SK-N-SH treated with all-trans-retinoic acid at 6 μM for 48 hours (cell line): ENCODE measurements at regions not wholly inside any gene's neighbourhood (a gene's known extent, or its start where the extent isn't known, plus 50 kb on each side); places are given as distances from the start of the nearest gene placed in this dataset.

Experiments
- ATAC-seq: fragments of 200-7000 bp; cut with Tn5 transposase; 3 replicates; pipeline ENCODE4 v1.9.1; 2020; ENCODE audit warnings: mild to moderate bottlenecking, moderate library complexity
- ARNTL ChIP-seq: fragments of 450-650 bp; formaldehyde crosslinking; IDR thresholded peaks from 2 replicates; pipeline ENCODE4 v1.5.0; 2020; ENCODE audit warnings: low read depth, mild to moderate bottlenecking, moderate library complexity, borderline replicate concordance
- BACH2 ChIP-seq: fragments of 250-450 bp; sonication (Bioruptor Pico); IDR thresholded peaks from 2 replicates; pipeline ENCODE4 v1.9.0; 2021; ENCODE audit warnings: mild to moderate bottlenecking, borderline replicate concordance
- CREB5 ChIP-seq: fragments of 250-450 bp; sonication (Bioruptor Pico); IDR thresholded peaks from 2 replicates; pipeline ENCODE4 v1.5.1; 2020; ENCODE audit warnings: low read depth, mild to moderate bottlenecking, moderate library complexity
- CSDC2 ChIP-seq: fragments of 250-450 bp; sonication (Bioruptor Pico); IDR thresholded peaks from 2 replicates; pipeline ENCODE4 v1.5.0; 2020; ENCODE audit warnings: mild to moderate bottlenecking, moderate library complexity
- ESRRG ChIP-seq: fragments of 250-450 bp; sonication (Bioruptor Pico); IDR thresholded peaks from 2 replicates; pipeline ENCODE4 v1.6.1; 2021; ENCODE audit warnings: mild to moderate bottlenecking
- GLIS3 ChIP-seq: fragments of 250-450 bp; sonication (Bioruptor Pico); IDR thresholded peaks from 2 replicates; pipeline ENCODE4 v1.5.0; 2020; ENCODE audit warnings: mild to moderate bottlenecking, moderate library complexity
- OSR1 ChIP-seq: fragments of 250-450 bp; sonication (Bioruptor Pico); IDR thresholded peaks from 2 replicates; pipeline ENCODE4 v1.8.0; 2022; ENCODE audit warnings: moderate library complexity, mild to moderate bottlenecking, inconsistent platforms
- PPARA ChIP-seq: fragments of 250-450 bp; sonication (Bioruptor Pico); IDR thresholded peaks from 2 replicates; pipeline ENCODE4 v1.5.0; 2020; ENCODE audit warnings: mild to moderate bottlenecking, borderline replicate concordance
- RARB ChIP-seq: fragments of 250-450 bp; sonication (Bioruptor Pico); IDR thresholded peaks from 2 replicates; pipeline ENCODE4 v1.8.0; 2021; ENCODE audit warnings: mild to moderate bottlenecking, moderate library complexity
- SNAI2 ChIP-seq: fragments of 250-450 bp; sonication (Bioruptor Pico); IDR thresholded peaks from 2 replicates; pipeline ENCODE4 v1.5.0; 2020; ENCODE audit warnings: mild to moderate bottlenecking, moderate library complexity
- TCF4 ChIP-seq: fragments of 250-450 bp; sonication (Bioruptor Pico); IDR thresholded peaks from 2 replicates; pipeline ENCODE4 v1.8.0; 2021; ENCODE audit warnings: mild to moderate bottlenecking, moderate library complexity, borderline replicate concordance
- TSHZ2 ChIP-seq: fragments of 250-450 bp; sonication (Bioruptor Pico); IDR thresholded peaks from 2 replicates; pipeline ENCODE4 v1.5.0; 2020; ENCODE audit warnings: mild to moderate bottlenecking, moderate library complexity
- ZC3H10 ChIP-seq: fragments of 250-450 bp; sonication (Bioruptor Pico); IDR thresholded peaks from 2 replicates; pipeline ENCODE4 v1.5.1; 2021; ENCODE audit warnings: mild to moderate bottlenecking, moderate library complexity
- ZFP3 ChIP-seq: fragments of 250-450 bp; sonication (Bioruptor Pico); IDR thresholded peaks from 2 replicates; pipeline ENCODE4 v1.5.0; 2020; ENCODE audit warnings: mild to moderate bottlenecking, moderate library complexity
- ZNF565 ChIP-seq: fragments of 450-650 bp; formaldehyde crosslinking; conservative IDR thresholded peaks from 2 replicates; pipeline ENCODE4 v1.5.0; 2020; ENCODE audit warnings: low read depth, mild to moderate bottlenecking, moderate library complexity
- TF ChIP-seq, protein P1 (sequence below): fragments of 250-450 bp; sonication (Bioruptor Pico); IDR thresholded peaks from 2 replicates; pipeline ENCODE4 v1.5.1; 2021; ENCODE audit warnings: mild to moderate bottlenecking, moderate library complexity
- TF ChIP-seq, protein P2 (sequence below): fragments of 250-450 bp; sonication (Bioruptor Pico); IDR thresholded peaks from 2 replicates; pipeline ENCODE4 v1.8.0; 2021; ENCODE audit warnings: low read depth, mild to moderate bottlenecking, moderate library complexity, borderline replicate concordance
- TF ChIP-seq, protein P3 (sequence below): fragments of 250-450 bp; sonication (Bioruptor Pico); IDR thresholded peaks from 2 replicates; pipeline ENCODE4 v1.8.0; 2020; ENCODE audit warnings: mild to moderate bottlenecking, moderate library complexity, borderline replicate concordance

DNA sequence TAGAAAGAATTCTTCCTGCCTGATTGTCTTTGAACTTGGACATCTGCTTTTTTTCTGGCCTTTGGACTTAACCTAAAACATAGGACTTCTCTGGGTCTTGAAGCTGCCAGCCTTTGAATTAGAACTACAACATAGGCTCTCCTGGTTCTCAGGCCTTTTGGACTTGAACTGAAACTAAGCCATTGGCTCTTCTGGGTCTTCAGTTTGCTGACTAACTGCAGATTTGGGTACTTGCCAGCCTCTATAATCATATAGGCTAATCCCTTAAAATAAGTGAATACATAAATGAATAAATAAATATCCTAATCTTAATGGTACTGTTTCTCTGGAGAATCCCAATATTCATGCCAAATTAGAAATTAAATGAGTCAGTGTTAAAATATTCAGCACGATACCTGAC is 473.4 kb upstream of the PAPPA start:
- ATAC-seq = no peak
- TF ChIP-seq, protein P1, sequence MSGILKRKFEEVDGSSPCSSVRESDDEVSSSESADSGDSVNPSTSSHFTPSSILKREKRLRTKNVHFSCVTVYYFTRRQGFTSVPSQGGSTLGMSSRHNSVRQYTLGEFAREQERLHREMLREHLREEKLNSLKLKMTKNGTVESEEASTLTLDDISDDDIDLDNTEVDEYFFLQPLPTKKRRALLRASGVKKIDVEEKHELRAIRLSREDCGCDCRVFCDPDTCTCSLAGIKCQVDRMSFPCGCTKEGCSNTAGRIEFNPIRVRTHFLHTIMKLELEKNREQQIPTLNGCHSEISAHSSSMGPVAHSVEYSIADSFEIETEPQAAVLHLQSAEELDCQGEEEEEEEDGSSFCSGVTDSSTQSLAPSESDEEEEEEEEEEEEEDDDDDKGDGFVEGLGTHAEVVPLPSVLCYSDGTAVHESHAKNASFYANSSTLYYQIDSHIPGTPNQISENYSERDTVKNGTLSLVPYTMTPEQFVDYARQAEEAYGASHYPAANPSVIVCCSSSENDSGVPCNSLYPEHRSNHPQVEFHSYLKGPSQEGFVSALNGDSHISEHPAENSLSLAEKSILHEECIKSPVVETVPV (CRISPR knock-in tag) = no peak
- TF ChIP-seq OSR1 (CRISPR knock-in tag) (no peak), GLIS3 (no peak), ZFP3 (CRISPR knock-in tag) (no peak), SNAI2 (CRISPR knock-in tag) (no peak), CSDC2 (CRISPR knock-in tag) (no peak), RARB (CRISPR knock-in tag) (no peak), TSHZ2 (CRISPR knock-in tag) (no peak), PPARA (CRISPR knock-in tag) (no peak)
- TF ChIP-seq, protein P2, sequence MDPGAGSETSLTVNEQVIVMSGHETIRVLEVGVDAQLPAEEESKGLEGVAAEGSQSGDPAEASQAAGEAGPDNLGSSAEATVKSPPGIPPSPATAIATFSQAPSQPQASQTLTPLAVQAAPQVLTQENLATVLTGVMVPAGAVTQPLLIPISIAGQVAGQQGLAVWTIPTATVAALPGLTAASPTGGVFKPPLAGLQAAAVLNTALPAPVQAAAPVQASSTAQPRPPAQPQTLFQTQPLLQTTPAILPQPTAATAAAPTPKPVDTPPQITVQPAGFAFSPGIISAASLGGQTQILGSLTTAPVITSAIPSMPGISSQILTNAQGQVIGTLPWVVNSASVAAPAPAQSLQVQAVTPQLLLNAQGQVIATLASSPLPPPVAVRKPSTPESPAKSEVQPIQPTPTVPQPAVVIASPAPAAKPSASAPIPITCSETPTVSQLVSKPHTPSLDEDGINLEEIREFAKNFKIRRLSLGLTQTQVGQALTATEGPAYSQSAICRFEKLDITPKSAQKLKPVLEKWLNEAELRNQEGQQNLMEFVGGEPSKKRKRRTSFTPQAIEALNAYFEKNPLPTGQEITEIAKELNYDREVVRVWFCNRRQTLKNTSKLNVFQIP = no peak

DNA sequence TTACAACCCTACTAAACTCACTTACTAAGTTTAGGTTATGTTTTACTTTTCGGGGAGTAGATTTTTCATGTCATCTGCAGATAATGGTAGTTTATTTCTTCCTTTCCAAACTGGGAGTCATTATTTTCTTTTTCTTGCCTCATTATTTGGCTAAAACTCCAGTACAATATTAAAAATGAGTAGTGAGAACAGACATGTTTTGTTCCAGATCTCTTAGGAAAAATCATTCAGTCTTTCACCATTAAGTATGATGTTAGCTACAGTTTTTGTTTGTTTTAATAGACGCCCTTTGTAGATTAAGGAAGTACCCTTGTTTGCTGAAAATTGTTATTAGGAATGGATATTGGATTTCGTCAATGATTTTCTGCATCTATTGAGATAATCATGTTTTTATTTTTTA is 472.0 kb upstream of the PAPPA start:
- ATAC-seq = no peak
- TF ChIP-seq RARB (CRISPR knock-in tag) = no peak
- no peak for TF ChIP-seq TSHZ2 (CRISPR knock-in tag)
- no peak for TF ChIP-seq ZC3H10 (CRISPR knock-in tag)
- TF ChIP-seq, all 23 proteins: peak for 0

DNA sequence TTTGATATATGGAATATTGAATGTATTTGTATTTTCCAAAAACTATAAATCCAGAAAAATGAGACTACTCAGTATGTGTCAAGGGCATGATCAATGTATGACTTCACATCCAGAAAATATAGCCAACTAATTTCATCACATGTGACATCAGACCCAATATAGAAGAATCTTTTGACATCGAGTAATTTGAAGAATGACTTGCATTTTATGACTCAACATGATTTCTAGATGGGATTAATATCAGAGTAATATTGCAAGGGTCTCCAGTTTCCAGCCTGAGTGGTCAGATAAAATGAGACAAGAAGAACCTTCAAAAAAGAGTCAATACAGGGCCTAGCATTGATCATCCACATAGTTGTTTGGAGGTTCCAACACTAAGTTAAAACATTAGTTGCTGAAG is 467.5 kb upstream of the PAPPA start:
- TF ChIP-seq, protein P3, sequence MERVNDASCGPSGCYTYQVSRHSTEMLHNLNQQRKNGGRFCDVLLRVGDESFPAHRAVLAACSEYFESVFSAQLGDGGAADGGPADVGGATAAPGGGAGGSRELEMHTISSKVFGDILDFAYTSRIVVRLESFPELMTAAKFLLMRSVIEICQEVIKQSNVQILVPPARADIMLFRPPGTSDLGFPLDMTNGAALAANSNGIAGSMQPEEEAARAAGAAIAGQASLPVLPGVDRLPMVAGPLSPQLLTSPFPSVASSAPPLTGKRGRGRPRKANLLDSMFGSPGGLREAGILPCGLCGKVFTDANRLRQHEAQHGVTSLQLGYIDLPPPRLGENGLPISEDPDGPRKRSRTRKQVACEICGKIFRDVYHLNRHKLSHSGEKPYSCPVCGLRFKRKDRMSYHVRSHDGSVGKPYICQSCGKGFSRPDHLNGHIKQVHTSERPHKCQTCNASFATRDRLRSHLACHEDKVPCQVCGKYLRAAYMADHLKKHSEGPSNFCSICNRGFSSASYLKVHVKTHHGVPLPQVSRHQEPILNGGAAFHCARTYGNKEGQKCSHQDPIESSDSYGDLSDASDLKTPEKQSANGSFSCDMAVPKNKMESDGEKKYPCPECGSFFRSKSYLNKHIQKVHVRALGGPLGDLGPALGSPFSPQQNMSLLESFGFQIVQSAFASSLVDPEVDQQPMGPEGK (CRISPR knock-in tag) = no peak
- TF ChIP-seq RARB (CRISPR knock-in tag) (no peak), OSR1 (CRISPR knock-in tag) (no peak), TSHZ2 (CRISPR knock-in tag) (no peak), CREB5 (CRISPR knock-in tag) (no peak), TCF4 (CRISPR knock-in tag) (no peak), ZNF565 (CRISPR knock-in tag) (no peak), PPARA (CRISPR knock-in tag) (no peak), ARNTL (no peak), SNAI2 (CRISPR knock-in tag) (no peak), ZC3H10 (CRISPR knock-in tag) (no peak), CSDC2 (CRISPR knock-in tag) (no peak), ESRRG (CRISPR knock-in tag) (no peak), BACH2 (no peak)
- ATAC-seq = no peak
